HEK293T (cell line): ENCODE measurements at regions not wholly inside any gene's neighbourhood (a gene's known extent, or its start where the extent isn't known, plus 50 kb on each side); places are given as distances from the start of the nearest gene placed in this dataset.

Experiments
- ARNT ChIP-seq: fragments of 450-650 bp; IDR thresholded peaks from 2 replicates; pipeline ENCODE4 v1.6.1; 2017; ENCODE audit warnings: mild to moderate bottlenecking
- BHLHE40 ChIP-seq: fragments of 450-650 bp; IDR thresholded peaks from 2 replicates; pipeline ENCODE4 v1.6.1; 2016; ENCODE audit warnings: mild to moderate bottlenecking, moderate library complexity, borderline replicate concordance
- CTBP1 ChIP-seq: fragments of 450-650 bp; IDR thresholded peaks from 2 replicates; pipeline ENCODE4 v1.6.1; 2016; ENCODE audit warnings: borderline replicate concordance
- ELF4 ChIP-seq: fragments of 450-650 bp; IDR thresholded peaks from 2 replicates; pipeline ENCODE4 v1.6.1; 2017; ENCODE audit warnings: antibody characterized with exemption
- FOXA1 ChIP-seq: fragments of 450-650 bp; IDR thresholded peaks from 2 replicates; pipeline ENCODE4 v1.6.1; 2016; ENCODE audit warnings: mild to moderate bottlenecking
- FOXK2 ChIP-seq: fragments of 450-650 bp; IDR thresholded peaks from 2 replicates; pipeline ENCODE4 v1.6.1; 2016; ENCODE audit warnings: mild to moderate bottlenecking
- FOXM1 ChIP-seq: fragments of 450-650 bp; IDR thresholded peaks from 2 replicates; pipeline ENCODE4 v1.6.1; 2017; ENCODE audit warnings: mild to moderate bottlenecking, borderline replicate concordance
- HDGF ChIP-seq: fragments of 450-650 bp; IDR thresholded peaks from 2 replicates; pipeline ENCODE4 v1.6.1; 2017; ENCODE audit warnings: antibody characterized with exemption, borderline replicate concordance
- LEF1 ChIP-seq: fragments of 450-650 bp; IDR thresholded peaks from 2 replicates; pipeline ENCODE4 v1.6.1; 2017; ENCODE audit warnings: mild to moderate bottlenecking, borderline replicate concordance
- NFRKB ChIP-seq: fragments of 450-650 bp; IDR thresholded peaks from 2 replicates; pipeline ENCODE4 v1.6.1; 2016; ENCODE audit warnings: mild to moderate bottlenecking, moderate library complexity
- SP1 ChIP-seq: fragments of 450-650 bp; IDR thresholded peaks from 2 replicates; pipeline ENCODE4 v1.6.1; 2017
- SUZ12 ChIP-seq: fragments of 450-650 bp; IDR thresholded peaks from 2 replicates; pipeline ENCODE4 v1.6.1; 2016; ENCODE audit warnings: mild to moderate bottlenecking
- ZNF384 ChIP-seq: fragments of 450-650 bp; IDR thresholded peaks from 2 replicates; pipeline ENCODE4 v1.6.1; 2016
- TF ChIP-seq, protein P1 (sequence below): fragments of 450-650 bp; IDR thresholded peaks from 2 replicates; pipeline ENCODE4 v1.6.1; 2016

DNA sequence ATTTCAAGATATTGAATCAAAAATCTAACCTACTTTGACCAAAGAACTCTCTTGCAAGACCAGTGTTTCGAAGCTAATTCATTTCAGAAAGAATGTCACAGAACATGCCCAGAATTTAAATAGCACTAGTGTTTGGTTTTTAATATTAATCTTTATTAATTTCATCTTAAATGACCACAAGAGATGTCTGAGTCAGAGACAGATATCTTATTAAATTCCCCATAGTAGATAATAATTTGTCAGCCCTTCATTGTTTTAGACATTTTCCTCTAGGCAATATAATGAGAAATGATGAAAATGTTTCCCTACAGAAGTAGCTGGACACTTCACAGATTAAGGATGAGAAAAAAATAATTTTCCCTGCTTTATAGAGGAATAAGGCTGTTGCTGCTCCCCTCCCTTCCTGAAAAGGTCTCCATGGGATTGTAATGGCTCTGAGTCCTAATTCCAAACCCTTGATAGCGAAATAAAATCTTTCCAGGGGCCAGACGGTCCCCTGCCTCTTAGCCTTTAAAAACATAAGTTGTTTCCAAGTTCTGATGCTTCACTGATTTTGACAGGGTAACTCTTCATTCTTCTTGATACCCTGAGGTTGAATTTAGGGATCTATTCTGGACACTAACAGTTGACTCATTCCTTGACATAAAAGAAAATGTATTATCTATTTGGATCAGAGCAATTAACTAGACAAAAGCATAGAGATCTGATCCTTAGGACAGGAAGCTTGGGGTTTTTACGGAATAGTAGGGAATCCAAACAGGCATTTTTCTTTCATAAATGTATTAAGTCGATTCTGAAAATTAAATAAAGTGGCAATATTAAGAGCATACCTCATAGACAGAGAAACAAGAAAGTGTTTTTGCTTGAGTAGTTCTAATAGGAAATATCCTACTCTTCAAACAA, 820.8 kb downstream of the BRINP3 start:
- no peak for TF ChIP-seq SP1
- TF ChIP-seq FOXM1: no peak
- TF ChIP-seq ZNF384: no peak
- no peak for TF ChIP-seq FOXK2
- TF ChIP-seq, protein P1, sequence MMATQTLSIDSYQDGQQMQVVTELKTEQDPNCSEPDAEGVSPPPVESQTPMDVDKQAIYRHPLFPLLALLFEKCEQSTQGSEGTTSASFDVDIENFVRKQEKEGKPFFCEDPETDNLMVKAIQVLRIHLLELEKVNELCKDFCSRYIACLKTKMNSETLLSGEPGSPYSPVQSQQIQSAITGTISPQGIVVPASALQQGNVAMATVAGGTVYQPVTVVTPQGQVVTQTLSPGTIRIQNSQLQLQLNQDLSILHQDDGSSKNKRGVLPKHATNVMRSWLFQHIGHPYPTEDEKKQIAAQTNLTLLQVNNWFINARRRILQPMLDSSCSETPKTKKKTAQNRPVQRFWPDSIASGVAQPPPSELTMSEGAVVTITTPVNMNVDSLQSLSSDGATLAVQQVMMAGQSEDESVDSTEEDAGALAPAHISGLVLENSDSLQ: no peak
- TF ChIP-seq BHLHE40: no peak
- TF ChIP-seq LEF1: no peak
- no peak for TF ChIP-seq CTBP1
- no peak for TF ChIP-seq SUZ12
- TF ChIP-seq ELF4: no peak
- TF ChIP-seq HDGF: no peak
- no peak for TF ChIP-seq NFRKB
- TF ChIP-seq FOXA1: no peak
- TF ChIP-seq ARNT: no peak
